ENCODE measurements at regions not wholly inside any gene's neighbourhood (a gene's known extent, or its start where the extent isn't known, plus 50 kb on each side); places are given as distances from the start of the nearest gene placed in this dataset.

- intact Hi-C loops (cut with micrococcal nuclease): no loop called here
- Mint-ChIP-seq H3K9me3 (no peaks in the 10 kb centered on the region), H3K36me3 (ENCODE audit: low read depth) (no peaks in the 10 kb centered on the region), H3K27me3 (ENCODE audit: insufficient read depth) (peaks cover 14% of the 10 kb centered on the region), H3K4me1 (ENCODE audit: low read depth) (no peaks in the 10 kb centered on the region), H3K4me3 (no peak overlapping the region), H3K27ac (no peak overlapping the region)
- no peak for DNase-seq (ENCODE audit: low spot score)
Observed at GRCh38 chr5:154570572-154571324, 92.7 kb upstream of the HAND1 start.

GRCh38 chr5:154568589-154568988 is 90.6 kb upstream of the HAND1 start:
- no peak for DNase-seq (ENCODE audit: low spot score)
- Mint-ChIP-seq H3K27ac (no peak overlapping the region), H3K4me3 (no peak overlapping the region), H3K36me3 (ENCODE audit: low read depth) (no peaks in the 10 kb centered on the region), H3K4me1 (ENCODE audit: low read depth) (no peaks in the 10 kb centered on the region), H3K27me3 (ENCODE audit: insufficient read depth) (peaks cover 8% of the 10 kb centered on the region), H3K9me3 (no peaks in the 10 kb centered on the region)
- intact Hi-C loops (cut with micrococcal nuclease): no loop called here

- Mint-ChIP-seq H3K36me3 (ENCODE audit: low read depth) (no peaks in the 10 kb centered on the region), H3K9me3 (no peaks in the 10 kb centered on the region), H3K4me1 (ENCODE audit: low read depth) (no peaks in the 10 kb centered on the region), H3K4me3 (no peak overlapping the region), H3K27ac (no peak overlapping the region), H3K27me3 (ENCODE audit: insufficient read depth) (peaks cover 8% of the 10 kb centered on the region)
- no peak for DNase-seq (ENCODE audit: low spot score)
- intact Hi-C loops (cut with micrococcal nuclease): no loop called here
Observed at GRCh38 chr5:154567155-154567554, 89.1 kb upstream of the HAND1 start.

- Mint-ChIP-seq H3K4me1 (ENCODE audit: low read depth) (no peaks in the 10 kb centered on the region), H3K4me3 (no peak overlapping the region), H3K36me3 (ENCODE audit: low read depth) (no peaks in the 10 kb centered on the region), H3K9me3 (no peaks in the 10 kb centered on the region), H3K27ac (no peak overlapping the region), H3K27me3 (ENCODE audit: insufficient read depth) (peaks cover 4% of the 10 kb centered on the region)
- DNase-seq (ENCODE audit: low spot score): no peak
- intact Hi-C loops (cut with micrococcal nuclease): no loop called here
Observed at GRCh38 chr5:154566146-154566680, 88.2 kb upstream of the HAND1 start.

- Mint-ChIP-seq H3K27ac (no peak overlapping the region), H3K36me3 (ENCODE audit: low read depth) (no peaks in the 10 kb centered on the region), H3K4me1 (ENCODE audit: low read depth) (no peaks in the 10 kb centered on the region), H3K27me3 (ENCODE audit: insufficient read depth) (peaks cover 4% of the 10 kb centered on the region), H3K9me3 (no peaks in the 10 kb centered on the region), H3K4me3 (no peak overlapping the region)
- DNase-seq (ENCODE audit: low spot score): no peak
- intact Hi-C loops (cut with micrococcal nuclease): no loop called here
Observed at GRCh38 chr5:154565123-154565522, 87.1 kb upstream of the HAND1 start.

GRCh38 chr5:154562244-154562880 is 84.3 kb upstream of the HAND1 start:
- H3K27me3 Mint-ChIP-seq (ENCODE audit: insufficient read depth): peaks cover 6% of the 10 kb centered on the region
- H3K9me3 Mint-ChIP-seq: no peaks in the 10 kb centered on the region
- no peak overlapping the region for H3K27ac Mint-ChIP-seq
- no peaks in the 10 kb centered on the region for H3K36me3 Mint-ChIP-seq (ENCODE audit: low read depth)
- intact Hi-C loops (cut with micrococcal nuclease): no loop called here
- DNase-seq (ENCODE audit: low spot score): no peak
- H3K4me3 Mint-ChIP-seq: no peak overlapping the region
- H3K4me1 Mint-ChIP-seq (ENCODE audit: low read depth): no peaks in the 10 kb centered on the region

GRCh38 chr5:154559398-154560276 is 81.6 kb upstream of the HAND1 start:
- intact Hi-C loops (cut with micrococcal nuclease): no loop called here
- Mint-ChIP-seq H3K36me3 (ENCODE audit: low read depth) (no peaks in the 10 kb centered on the region), H3K9me3 (no peaks in the 10 kb centered on the region), H3K4me3 (no peak overlapping the region), H3K27me3 (ENCODE audit: insufficient read depth) (peaks cover 6% of the 10 kb centered on the region), H3K27ac (no peak overlapping the region), H3K4me1 (ENCODE audit: low read depth) (no peaks in the 10 kb centered on the region)
- no peak for DNase-seq (ENCODE audit: low spot score)

- no peaks in the 10 kb centered on the region for H3K4me1 Mint-ChIP-seq (ENCODE audit: low read depth)
- H3K36me3 Mint-ChIP-seq (ENCODE audit: low read depth): no peaks in the 10 kb centered on the region
- intact Hi-C loops (cut with micrococcal nuclease): no loop called here
Observed at GRCh38 chr5:154557548-154557947, 79.5 kb upstream of the HAND1 start.

GRCh38 chr5:154547551-154547950 is 69.5 kb upstream of the HAND1 start:
- intact Hi-C loops (cut with micrococcal nuclease): no loop called here
- H3K4me1 Mint-ChIP-seq (ENCODE audit: low read depth): no peaks in the 10 kb centered on the region
- H3K9me3 Mint-ChIP-seq: no peaks in the 10 kb centered on the region
- H3K27ac Mint-ChIP-seq: no peak overlapping the region
- no peak overlapping the region for H3K4me3 Mint-ChIP-seq
- peaks cover 12% of the 10 kb centered on the region for H3K27me3 Mint-ChIP-seq (ENCODE audit: insufficient read depth)
- DNase-seq (ENCODE audit: low spot score): no peak
- H3K36me3 Mint-ChIP-seq (ENCODE audit: low read depth): no peaks in the 10 kb centered on the region

More at GRCh38 chr5:154557548-154557947, 79.5 kb upstream of the HAND1 start:
- no peak overlapping the region for H3K27ac Mint-ChIP-seq
- peaks cover 14% of the 10 kb centered on the region for H3K9me3 Mint-ChIP-seq
- no peak for DNase-seq (ENCODE audit: low spot score)
- no peak overlapping the region for H3K4me3 Mint-ChIP-seq
- H3K27me3 Mint-ChIP-seq (ENCODE audit: insufficient read depth): peaks cover 6% of the 10 kb centered on the region

- DNase-seq (ENCODE audit: low spot score): no peak
- Mint-ChIP-seq H3K9me3 (no peaks in the 10 kb centered on the region), H3K4me3 (no peak overlapping the region), H3K27me3 (ENCODE audit: insufficient read depth) (peaks cover 12% of the 10 kb centered on the region), H3K36me3 (ENCODE audit: low read depth) (no peaks in the 10 kb centered on the region), H3K27ac (no peak overlapping the region), H3K4me1 (ENCODE audit: low read depth) (no peaks in the 10 kb centered on the region)
- intact Hi-C loops (cut with micrococcal nuclease): no loop called here
Observed at GRCh38 chr5:154546719-154547118, 68.7 kb upstream of the HAND1 start.

GRCh38 chr5:154544646-154545045 is 66.6 kb upstream of the HAND1 start:
- no peaks in the 10 kb centered on the region for H3K36me3 Mint-ChIP-seq (ENCODE audit: low read depth)
- H3K27ac Mint-ChIP-seq: no peak overlapping the region
- H3K4me1 Mint-ChIP-seq (ENCODE audit: low read depth): no peaks in the 10 kb centered on the region
- H3K4me3 Mint-ChIP-seq: no peak overlapping the region
- intact Hi-C loops (cut with micrococcal nuclease): no loop called here
- H3K9me3 Mint-ChIP-seq: no peaks in the 10 kb centered on the region
- H3K27me3 Mint-ChIP-seq (ENCODE audit: insufficient read depth): peaks cover 12% of the 10 kb centered on the region
- DNase-seq (ENCODE audit: low spot score): no peak

GRCh38 chr5:154543380-154543779 is 65.4 kb upstream of the HAND1 start:
- Mint-ChIP-seq H3K27me3 (ENCODE audit: insufficient read depth) (peaks cover 5% of the 10 kb centered on the region), H3K4me1 (ENCODE audit: low read depth) (no peaks in the 10 kb centered on the region), H3K27ac (no peak overlapping the region), H3K36me3 (ENCODE audit: low read depth) (no peaks in the 10 kb centered on the region), H3K4me3 (no peak overlapping the region), H3K9me3 (no peaks in the 10 kb centered on the region)
- intact Hi-C loops (cut with micrococcal nuclease): no loop called here
- no peak for DNase-seq (ENCODE audit: low spot score)

- no peaks in the 10 kb centered on the region for H3K4me1 Mint-ChIP-seq (ENCODE audit: low read depth)
- H3K36me3 Mint-ChIP-seq (ENCODE audit: low read depth): no peaks in the 10 kb centered on the region
- no peak overlapping the region for H3K4me3 Mint-ChIP-seq
- intact Hi-C loops (cut with micrococcal nuclease): no loop called here
- peaks cover 5% of the 10 kb centered on the region for H3K27me3 Mint-ChIP-seq (ENCODE audit: insufficient read depth)
- H3K9me3 Mint-ChIP-seq: no peaks in the 10 kb centered on the region
- no peak for DNase-seq (ENCODE audit: low spot score)
- no peak overlapping the region for H3K27ac Mint-ChIP-seq
Observed at GRCh38 chr5:154542581-154542980, 64.6 kb upstream of the HAND1 start.

Data from activated T-helper 1 cell treated with anti-CD3 and anti-CD28 coated beads, Interleukin-12 subunit alpha, Interleukin-12 subunit beta, Interleukin-2, Interleukin-4 antibody, amounts not matched to agents 30 ng/mL and 10 ng/mL and 1 ng/mL, durations not matched to agents 14 hours and 24 hours and 36 hours (primary cell).